ENCODE measurements at regions not wholly inside any gene's neighbourhood (a gene's known extent, or its start where the extent isn't known, plus 50 kb on each side); places are given as distances from the start of the nearest gene placed in this dataset.

GRCh38 chr3:25056036-25056755, 371.9 kb upstream of the RARB start:
- H3K27me3 ChIP-seq (ENCODE audit: control insufficient read depth, insufficient read depth, low read length): no peaks in the 10 kb centered on the region
- DNase-seq (ENCODE audit: low read depth, low spot score) (no peak), ATAC-seq (no peak)
- in situ Hi-C loops (cut with HindIII; ENCODE audit: low pct_unique_long_range_greater_than_20kb, low sequenced_read_pairs) (no loop called here), intact Hi-C loops (cut with micrococcal nuclease; ENCODE audit: unreplicated experiment) (no loop called here)
- ChIA-PET CTCF (no interaction called here), POLR2A (no interaction called here)
- TF ChIP-seq REST (IDR thresholded peaks at IDR 0.05; ENCODE audit: insufficient read depth in 1 of 2, low read depth in 2 of 2, low read length in 1 of 2) (no peak), SIN3A (IDR thresholded peaks at IDR 0.05; ENCODE audit: borderline replicate concordance, insufficient read depth, low read depth, low read length) (no peak), CTCF (IDR thresholded peaks at IDR 0.05) (no peak), TCF7L2 (IDR thresholded peaks at IDR 0.05; ENCODE audit: low read depth, low read length) (no peak), POLR2AphosphoS5 (IDR thresholded peaks at IDR 0.05; ENCODE audit: low read depth, low read length) (no peak)
- H3K4me3 ChIP-seq (ENCODE audit: low read depth in 2 of 2, low read length in 2 of 2): no peak overlapping the region
- no peak overlapping the region for H3K27ac ChIP-seq (ENCODE audit: low read length)
- H3K4me1 ChIP-seq (ENCODE audit: control insufficient read depth, insufficient read depth, low read length): no peaks in the 10 kb centered on the region
- no peaks in the 10 kb centered on the region for H3K36me3 ChIP-seq (ENCODE audit: control insufficient read depth, insufficient read depth, low read length)
- H3K9me3 ChIP-seq (ENCODE audit: control insufficient read depth, insufficient read depth, low read depth, low read length): no peaks in the 10 kb centered on the region
- no TSS peak for BruUV-seq (replicated peaks)

- ATAC-seq: no peak
- no peak for TF ChIP-seq CTCF (IDR thresholded peaks at IDR 0.05)
- TF ChIP-seq SIN3A (IDR thresholded peaks at IDR 0.05; ENCODE audit: borderline replicate concordance, insufficient read depth, low read depth, low read length): no peak
- no peak for TF ChIP-seq POLR2AphosphoS5 (IDR thresholded peaks at IDR 0.05; ENCODE audit: low read depth, low read length)
- no peak for TF ChIP-seq REST (IDR thresholded peaks at IDR 0.05; ENCODE audit: insufficient read depth in 1 of 2, low read depth in 2 of 2, low read length in 1 of 2)
- TF ChIP-seq TCF7L2 (IDR thresholded peaks at IDR 0.05; ENCODE audit: low read depth, low read length): no peak
- no peaks in the 10 kb centered on the region for H3K27me3 ChIP-seq (ENCODE audit: control insufficient read depth, insufficient read depth, low read length)
- no TSS peak for BruUV-seq (replicated peaks)
- intact Hi-C loops (cut with micrococcal nuclease; ENCODE audit: unreplicated experiment) (no loop called here), in situ Hi-C loops (cut with HindIII; ENCODE audit: low pct_unique_long_range_greater_than_20kb, low sequenced_read_pairs) (no loop called here)
- H3K4me3 ChIP-seq (ENCODE audit: low read depth in 2 of 2, low read length in 2 of 2): no peak overlapping the region
- no peaks in the 10 kb centered on the region for H3K36me3 ChIP-seq (ENCODE audit: control insufficient read depth, insufficient read depth, low read length)
- DNase-seq (ENCODE audit: low read depth, low spot score): no peak
- no peaks in the 10 kb centered on the region for H3K4me1 ChIP-seq (ENCODE audit: control insufficient read depth, insufficient read depth, low read length)
- ChIA-PET POLR2A (no interaction called here), CTCF (no interaction called here)
- no peaks in the 10 kb centered on the region for H3K9me3 ChIP-seq (ENCODE audit: control insufficient read depth, insufficient read depth, low read depth, low read length)
- H3K27ac ChIP-seq (ENCODE audit: low read length): no peak overlapping the region
These were observed 371.2 kb upstream of the RARB start for GRCh38 chr3:25056803-25057351.
